GM19438 (cell line): ENCODE measurements at regions not wholly inside any gene's neighbourhood (a gene's known extent, or its start where the extent isn't known, plus 50 kb on each side); places are given as distances from the start of the nearest gene placed in this dataset.

Source experiments
- ATAC-seq: cut with Tn5 transposase; IDR thresholded peaks from one replicate; pipeline ENCODE4 v1.9.1; 2021; ENCODE audit warnings: low read depth; ENCODE audit not compliant: unreplicated experiment

DNA sequence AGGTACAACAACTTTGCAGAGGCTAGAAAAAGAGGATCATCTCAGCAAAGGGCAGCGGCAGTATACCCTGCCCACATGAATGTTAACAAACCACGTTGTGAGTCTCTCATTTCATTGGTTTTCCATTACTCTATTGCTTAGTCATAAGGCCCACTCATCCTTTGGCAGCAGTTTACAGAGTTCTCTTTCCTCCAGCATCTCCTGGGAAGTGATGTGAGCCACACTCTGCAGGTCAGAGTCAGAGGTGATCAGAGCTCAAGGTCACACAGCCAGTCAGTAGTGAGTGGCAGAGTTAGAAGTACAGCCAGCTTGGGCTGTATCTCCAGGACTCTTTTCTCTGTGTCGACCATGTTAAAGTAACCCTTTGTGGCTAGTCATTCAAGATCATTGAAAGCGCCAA, 599.6 kb upstream of the GRAMD2B start:
- ATAC-seq = no peak

DNA sequence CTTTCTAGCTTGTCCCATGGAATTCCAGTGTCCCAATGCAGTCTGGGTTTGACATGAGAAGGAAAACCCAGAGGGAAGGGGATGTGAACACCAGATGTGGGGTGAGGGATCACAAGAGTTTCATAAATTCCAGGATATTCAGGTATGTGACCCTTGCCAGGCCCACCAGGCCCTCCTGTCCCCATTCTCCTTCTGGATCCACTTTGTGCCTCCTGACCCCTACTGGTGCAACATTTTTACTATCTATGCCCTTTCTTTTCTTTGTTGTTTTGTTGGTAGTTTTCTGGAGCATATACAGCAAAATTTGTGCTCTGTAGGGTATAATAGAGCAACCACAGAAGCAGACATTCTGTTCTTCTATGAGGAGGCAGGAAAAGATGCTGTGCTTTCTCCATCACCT, 597.0 kb upstream of the GRAMD2B start:
- no peak for ATAC-seq

DNA sequence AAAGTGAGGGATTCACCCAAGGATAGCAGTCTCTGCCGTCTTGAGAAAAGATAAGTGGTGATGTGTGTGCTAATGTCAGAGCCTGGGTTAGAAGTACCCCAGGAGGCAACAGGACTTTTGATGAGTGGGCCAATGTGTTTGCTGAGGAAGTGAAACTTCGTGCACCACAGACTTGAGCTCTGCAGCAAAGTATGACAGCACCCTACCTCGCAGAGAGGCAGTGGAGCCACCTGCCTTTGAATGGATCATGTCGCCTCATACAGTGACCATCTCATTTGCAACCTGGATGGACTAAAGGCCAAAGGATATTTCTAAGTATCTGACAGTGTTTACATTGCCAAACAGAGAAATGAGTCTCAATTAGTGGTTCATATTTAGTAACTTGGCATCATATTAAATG, 593.9 kb upstream of the GRAMD2B start:
- ATAC-seq = no peak

DNA sequence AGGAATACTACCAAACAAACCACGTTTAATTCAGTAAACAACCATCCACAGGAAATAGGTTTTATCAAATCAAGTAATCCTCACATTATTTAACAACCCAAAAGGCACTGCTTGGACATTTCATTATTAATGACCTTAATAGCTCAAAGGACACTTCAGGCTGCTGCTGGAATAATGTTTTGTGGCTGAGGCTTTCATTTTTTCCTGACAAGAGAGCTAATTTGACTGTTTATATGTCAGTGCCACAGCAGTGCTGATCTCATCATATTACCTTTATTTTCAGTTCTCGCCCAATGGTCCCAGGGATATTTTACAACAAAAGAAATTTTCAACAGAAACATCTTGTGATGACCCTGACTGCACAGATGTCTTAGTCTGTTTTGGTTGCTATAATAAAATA, 589.8 kb upstream of the GRAMD2B start:
- no peak for ATAC-seq

DNA sequence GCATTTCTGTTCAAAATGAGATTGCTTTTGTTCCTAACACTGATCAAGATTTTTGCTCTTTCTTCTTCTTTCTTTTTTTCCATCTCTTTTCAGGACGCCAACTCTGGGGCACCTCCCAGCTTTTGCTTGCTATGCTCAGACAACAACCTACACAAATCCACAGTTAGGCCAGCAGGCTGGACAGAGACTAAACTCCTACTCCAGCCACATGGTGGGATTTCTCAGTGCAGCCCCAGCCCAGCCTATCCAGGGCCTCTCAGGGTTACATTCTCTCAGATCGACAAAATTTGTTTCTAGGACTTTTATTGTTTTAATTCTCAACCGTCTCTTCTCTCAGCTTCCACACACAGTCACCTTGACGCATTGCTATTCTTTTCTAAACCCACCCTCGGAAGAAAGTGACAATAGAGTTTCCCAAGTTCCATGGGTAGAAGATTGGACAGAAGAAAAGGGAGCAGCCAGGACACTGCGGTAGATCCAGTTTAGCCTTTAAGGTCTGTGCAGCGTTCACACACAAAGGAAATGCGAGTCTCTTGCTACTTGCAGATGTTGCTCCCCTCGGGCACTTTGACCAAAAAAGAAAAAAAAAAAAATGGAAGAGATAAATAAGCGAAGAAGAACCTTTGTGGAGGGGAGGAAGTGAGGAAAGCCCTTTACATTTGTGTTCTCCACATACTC, 588.6 kb upstream of the GRAMD2B start:
- no peak for ATAC-seq

DNA sequence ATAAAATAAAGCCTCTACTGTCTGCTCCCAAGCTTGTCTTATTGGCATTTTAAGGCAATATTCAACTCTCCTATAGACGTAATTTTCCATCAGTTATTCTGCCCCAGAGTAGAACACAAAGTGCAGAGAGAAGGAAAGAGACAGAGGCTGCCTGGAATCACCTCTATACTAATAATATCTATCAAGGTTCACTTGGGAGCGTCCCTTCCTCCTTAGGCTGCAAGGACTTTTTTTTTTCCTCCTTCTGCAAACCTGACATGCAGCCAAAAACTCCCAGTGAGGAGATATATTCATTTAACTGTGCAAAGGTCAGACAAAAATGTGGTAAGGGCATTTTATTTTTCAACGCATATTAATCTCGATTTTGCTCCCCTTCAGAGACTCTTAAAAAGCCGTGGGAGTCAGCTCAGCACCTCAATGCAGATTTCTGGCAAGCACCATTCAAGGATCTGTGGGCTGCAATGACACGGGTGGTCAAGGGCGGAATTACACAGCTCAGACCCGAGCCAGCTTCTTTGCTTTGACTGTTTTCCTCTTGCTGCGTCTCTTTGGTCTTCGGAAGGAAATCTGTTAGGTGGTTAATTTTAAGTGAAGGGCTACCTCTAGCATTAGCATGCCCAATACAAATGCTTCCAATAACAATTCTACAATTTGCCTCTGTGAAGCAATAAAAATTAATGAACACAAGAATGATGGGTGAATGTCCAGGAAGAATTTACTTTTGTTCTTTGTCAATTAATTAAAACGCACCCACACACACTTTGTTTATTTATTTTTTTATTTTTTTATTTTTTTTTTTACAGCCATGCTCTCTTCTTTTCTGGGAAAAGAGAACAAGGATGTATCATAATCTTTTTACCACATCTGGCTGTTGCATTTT, 587.7 kb upstream of the GRAMD2B start:
- no peak for ATAC-seq

DNA sequence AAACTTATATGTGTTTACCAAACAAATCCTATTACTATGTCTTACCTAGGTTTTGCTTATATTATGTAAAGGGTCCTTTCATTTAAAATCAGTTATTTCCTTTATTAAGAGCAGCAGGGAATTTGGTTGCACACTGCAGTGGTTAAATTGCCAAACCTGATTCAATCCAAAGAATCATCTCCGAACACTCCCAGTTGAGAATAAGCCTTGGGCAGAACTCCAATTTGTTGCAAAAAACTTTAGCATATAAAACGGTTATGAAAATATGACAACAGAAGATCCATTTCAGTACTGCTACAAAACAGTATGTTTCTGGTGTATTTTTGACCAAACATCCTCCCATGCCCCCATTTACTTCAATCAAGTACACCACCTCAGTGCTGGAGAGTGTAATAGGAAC, 587.0 kb upstream of the GRAMD2B start:
- ATAC-seq = no peak

DNA sequence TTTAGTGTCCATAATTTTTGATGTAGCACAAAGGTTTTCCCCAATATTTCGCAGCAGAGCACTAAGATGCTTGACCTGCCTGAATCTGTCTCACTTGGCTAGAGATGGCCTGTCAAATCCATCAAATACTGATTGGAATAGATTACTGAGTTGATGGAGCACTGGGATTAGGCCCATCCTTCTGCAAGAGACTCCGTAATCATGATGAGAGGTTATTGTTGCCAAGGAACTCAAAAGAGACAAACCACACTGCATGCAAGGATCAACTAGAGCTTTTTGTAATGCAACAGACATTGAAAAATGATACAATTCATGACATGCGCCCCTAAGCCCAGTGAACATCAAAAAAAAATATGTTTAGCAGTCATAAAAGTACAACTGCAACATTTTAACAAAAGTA, 585.3 kb upstream of the GRAMD2B start:
- ATAC-seq = no peak

DNA sequence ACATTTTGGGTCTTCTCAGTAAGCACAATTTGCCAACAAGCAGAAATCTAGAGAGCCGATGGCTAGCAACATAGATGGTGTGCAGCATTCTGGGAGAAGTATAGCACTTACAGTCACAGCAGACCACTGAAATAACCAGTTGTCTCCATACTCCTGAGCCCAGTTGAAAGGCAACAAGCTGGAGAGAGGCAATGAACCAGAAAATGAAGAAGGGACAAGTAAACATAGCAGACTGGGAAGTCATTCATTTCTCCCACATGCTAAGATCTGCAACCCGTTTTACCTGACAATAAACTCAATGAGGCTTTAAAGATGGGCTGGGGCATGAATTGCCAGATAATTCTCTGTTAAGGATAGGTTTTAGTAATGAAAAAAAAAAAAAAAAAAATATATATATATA, 575.6 kb upstream of the GRAMD2B start:
- ATAC-seq = no peak

DNA sequence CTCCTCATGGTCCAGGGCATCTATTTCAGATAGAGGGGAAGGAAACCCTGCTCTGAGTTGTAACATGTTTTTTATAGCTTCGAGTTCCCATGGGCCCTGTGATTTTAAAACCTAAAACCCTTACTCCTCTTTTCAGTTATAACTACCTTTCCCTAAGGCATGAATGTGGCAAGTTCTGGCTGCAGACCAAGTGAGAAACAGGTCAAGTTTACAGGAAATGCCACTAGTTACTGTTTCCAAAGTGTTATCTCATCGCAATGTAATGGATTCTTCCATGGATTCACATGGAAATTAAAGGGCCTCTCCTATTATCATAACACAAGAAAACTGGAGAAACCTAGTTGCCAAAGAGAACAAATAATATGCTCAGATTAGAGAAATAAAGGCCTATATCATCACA, 574.5 kb upstream of the GRAMD2B start:
- no peak for ATAC-seq

DNA sequence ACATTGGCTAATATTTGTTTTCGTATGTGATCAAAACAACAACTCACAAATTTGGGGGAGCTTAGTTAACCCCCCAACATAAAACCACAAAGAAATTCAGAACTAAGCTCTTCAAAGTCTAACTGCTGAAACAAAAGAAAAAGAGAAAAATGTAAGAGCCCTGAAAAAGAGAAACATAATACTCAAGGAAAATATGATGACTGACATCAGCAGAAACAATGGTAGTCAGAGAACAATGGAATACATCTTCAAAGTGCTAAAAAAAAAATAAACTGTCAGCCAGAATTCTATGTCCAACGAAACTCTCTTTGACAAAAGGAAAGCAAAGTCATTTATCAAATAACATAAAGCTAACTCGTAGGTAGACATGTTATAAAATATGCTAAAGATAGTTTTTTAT, 566.3 kb upstream of the GRAMD2B start:
- no peak for ATAC-seq

DNA sequence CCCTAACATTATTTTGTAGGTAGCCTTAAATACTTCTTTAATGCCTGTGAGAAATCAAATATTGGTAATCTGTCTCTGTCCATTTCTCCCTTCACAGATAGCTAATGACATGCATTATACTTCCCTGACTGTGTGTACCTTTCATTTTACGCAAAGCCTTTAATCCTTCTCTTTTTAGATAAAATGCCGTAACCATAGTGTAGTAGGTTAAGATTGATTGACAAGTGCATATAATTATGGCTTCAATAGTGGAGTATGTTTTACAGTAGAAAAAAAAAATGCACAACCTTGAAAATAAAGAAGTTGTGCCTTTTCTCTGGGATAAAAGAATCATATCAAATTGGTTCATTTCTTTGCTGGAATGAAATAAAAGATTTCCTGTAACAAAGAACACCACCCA, 559.6 kb upstream of the GRAMD2B start:
- no peak for ATAC-seq

DNA sequence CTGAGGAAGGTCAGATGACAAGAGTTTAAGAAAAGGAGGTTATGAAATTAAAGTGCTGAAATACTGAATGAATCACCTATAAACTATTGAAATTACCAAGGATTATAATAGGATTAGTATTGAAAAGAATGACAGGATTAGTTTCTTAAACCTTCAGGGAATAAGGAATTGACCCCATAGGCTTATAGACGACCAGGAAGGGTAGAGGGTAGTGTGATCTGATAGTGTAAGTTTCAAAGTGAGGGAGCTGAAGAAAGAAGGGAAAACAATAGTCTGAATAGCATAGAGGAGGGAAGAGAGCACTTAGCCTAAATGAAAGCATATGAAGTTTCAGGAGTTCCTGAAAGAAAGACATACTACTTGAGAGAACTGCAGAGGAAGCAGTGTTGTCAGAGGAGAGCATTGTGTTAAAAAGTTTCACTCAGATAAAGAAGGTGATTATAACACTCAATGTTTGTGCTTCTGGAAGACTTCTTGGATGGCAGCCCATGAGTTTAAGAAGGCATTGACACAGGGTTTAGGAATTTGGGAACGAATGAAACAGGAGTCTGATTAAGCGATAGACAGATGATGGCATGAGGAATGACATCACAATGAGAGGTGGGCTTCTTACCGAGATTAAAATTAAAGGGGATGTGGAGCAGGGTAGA, 557.9 kb upstream of the GRAMD2B start:
- ATAC-seq = no peak

DNA sequence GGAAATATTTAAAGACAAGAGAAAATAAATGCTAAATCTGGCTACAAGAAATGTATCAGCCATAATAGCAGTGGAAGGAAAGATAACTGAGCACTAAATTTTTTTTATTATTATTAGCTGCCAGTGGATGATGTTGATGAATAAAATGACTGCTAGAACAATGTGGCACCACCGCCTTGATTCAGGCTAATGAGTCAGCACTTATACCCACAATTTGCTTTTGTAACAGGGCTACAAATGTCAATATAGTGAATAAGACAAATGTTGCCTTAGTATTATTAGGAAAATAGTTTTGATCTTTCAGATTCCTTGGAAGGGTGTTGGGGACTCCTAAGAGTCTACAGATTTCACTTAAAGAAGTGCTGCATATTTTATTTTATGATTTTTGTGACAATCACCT, 555.2 kb upstream of the GRAMD2B start:
- no peak for ATAC-seq

DNA sequence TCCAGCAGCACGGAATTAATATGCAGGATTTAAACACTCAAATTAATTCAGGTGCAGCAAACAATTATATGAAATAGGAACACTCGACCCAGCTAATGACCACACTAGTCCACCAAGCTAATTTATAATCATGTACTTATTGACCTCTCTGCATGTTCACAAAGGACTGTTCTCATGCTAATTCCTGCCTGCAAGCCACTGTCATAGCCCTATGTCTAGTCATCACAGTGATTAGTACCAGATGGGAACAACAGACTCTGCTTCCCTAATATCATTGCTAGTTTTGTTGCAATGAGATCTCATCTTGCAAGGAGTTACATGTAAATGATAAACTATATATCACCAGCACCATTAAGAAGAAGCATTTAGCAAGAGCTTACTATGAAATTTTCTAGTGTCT, 553.0 kb upstream of the GRAMD2B start:
- no peak for ATAC-seq

DNA sequence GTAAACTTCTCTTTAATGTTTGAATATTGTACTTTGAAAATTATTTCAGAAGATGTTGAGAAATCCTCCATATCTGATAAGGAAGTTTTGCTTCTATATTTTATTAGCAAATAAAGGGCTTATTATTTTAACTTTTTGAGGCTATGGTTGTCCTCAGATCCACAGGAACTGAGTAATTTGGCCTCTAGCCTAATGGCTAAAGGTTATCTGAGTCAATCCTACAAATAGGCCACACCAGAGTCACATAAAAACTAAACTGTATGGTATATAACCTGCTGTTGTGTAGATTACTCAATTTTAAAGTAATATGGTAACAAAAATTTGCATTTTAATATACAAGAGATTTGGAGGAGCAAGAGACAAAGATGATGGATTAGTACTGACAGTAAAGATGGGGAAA, 549.2 kb upstream of the GRAMD2B start:
- no peak for ATAC-seq

DNA sequence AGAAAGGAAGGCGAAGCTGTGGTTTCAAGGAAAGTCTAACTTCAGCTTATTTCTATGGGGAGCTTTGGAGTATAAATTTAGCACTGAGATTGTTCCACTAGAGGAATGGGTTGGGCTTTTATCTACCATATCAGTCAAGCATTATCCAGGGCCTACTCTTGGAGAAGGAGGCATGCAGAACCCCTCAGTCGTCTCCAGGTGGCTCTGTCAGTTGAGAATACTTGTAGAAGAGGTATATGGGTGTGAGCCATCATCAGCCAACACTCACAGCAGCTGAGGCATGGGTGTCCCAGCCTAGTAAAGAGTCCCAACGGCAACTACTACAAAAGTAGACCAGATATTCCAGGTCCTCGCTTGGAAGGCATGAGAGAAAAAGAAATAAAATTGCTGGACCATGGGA, 548.5 kb upstream of the GRAMD2B start:
- ATAC-seq = no peak

DNA sequence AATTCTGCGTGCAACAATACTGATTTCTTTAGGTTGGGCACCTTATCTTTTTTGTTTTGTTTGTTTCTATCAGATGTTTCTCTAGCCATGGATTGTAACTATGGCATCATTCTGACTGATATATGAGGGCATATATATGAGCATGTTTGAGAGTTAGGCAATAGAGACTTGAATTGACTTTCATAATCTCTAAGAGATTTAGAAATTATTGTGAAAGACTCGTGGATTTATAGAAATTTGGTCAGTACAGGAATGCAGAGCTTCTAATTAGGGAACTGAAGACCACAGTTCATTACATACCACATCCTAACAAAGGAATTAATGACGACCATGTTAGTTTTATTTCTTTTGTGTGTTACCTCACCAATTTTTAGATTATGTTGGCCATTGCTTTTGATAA, 546.0 kb upstream of the GRAMD2B start:
- no peak for ATAC-seq

DNA sequence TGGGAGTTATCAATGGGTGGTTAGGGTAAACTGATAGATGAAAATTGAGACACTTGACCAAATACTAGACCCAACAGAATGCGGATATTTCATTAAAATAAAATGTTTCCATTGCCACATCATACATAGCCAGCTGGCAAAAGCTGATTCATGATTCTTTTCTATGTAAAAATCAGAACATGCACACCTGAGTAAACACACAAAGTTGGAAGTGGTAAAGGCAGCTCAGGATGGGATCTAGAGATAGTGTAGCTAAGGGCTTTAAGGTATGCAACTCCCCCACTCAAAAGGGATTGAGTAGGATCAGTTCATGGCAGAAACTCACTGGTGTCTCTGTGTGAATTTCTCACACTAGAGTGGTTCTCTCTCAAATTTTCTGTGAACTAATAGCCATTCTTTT, 541.1 kb upstream of the GRAMD2B start:
- no peak for ATAC-seq

DNA sequence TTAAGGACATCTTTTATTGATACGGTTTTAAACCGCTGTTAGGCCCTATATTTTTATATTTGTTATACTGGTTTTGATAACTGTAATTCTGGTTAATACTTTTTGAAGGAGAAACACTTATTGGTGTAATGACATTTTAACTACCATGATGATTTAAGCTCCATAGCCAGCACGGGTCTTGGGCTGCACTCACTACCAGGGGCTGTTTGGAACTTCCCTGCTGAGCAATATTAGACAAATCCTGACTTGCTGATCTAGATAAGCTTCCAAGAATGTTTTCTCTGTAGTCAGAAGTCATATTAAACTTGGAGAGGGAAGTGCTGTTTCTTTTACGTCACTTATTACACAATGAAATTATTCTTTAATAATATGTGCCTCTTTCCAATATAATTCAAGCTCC, 540.0 kb upstream of the GRAMD2B start:
- ATAC-seq = no peak

DNA sequence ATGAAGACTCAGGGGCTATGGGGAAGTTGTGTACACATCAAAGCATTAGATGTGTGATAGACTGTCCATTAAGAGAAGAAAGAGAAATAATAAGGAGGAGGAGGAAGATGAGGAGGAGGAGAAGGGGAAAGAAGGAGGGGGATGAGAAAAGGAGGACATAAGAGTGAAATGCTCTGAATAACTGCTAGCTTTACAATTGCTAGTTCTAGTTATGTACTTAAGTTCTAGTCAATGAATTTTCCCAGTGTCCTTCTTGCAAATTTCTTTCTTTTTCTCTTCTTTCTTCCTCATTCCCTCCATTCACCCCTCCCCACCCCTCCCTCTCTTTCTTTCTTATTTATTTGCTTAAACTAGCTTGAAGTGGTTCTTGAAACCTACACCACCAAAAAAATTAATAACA, 534.9 kb upstream of the GRAMD2B start:
- ATAC-seq = no peak

DNA sequence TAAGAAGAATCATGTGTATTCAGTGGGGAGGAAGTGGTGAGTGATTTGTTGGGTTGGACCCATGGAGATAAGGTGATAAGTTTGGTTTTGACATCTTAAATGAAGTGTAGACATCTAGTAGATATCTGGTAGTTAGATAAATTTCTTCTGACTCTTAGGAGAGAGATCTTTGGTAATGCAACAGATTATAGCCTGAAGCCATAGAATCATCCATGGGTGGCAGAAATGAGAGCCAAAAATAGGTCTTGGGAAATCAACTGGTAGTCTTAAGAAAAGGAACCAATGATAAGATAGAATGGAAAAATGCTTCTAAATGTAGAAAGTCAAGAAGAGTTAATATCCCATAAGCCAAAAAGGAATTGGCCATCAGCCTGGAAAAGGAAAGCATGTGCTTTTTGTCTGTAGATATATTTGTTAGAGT, 532.7 kb upstream of the GRAMD2B start:
- ATAC-seq = no peak
